NCI-H226 (cell line): ENCODE measurements at regions not wholly inside any gene's neighbourhood (a gene's known extent, or its start where the extent isn't known, plus 50 kb on each side); places are given as distances from the start of the nearest gene placed in this dataset.
"Not testable (repeated sequence)": the region's sequence is repeated elsewhere in the genome, so short reads cannot be mapped to it uniquely, and the experiment has no call there.

Source experiments
- DNase-seq: peaks from one replicate; pipeline ENCODE4 v3.0.0-alpha.2; 2015

DNA sequence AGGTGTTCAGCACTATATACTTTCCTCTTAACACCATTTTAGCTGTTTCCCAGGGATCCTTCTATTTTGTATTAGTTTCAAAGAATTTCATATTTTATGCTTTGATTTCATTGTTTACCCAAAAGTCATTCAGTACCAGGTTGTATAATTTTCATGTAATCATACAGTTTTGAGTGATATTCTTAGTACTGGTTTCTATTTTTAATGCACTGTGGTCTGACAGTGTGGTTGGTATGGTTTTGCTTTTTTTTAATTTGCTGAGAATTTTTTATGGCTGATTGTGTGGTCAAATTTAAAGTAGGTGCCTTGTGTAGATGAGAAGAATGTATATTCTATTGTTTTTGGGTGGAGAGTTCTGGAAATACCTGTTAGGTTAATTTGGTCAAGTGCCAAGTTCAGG is 323.4 kb upstream of the EPHA6 start:
- no peak for DNase-seq

- no peak for DNase-seq
Observed at GRCh38 chr3:96491868-96492267, 322.5 kb upstream of the EPHA6 start.

DNA sequence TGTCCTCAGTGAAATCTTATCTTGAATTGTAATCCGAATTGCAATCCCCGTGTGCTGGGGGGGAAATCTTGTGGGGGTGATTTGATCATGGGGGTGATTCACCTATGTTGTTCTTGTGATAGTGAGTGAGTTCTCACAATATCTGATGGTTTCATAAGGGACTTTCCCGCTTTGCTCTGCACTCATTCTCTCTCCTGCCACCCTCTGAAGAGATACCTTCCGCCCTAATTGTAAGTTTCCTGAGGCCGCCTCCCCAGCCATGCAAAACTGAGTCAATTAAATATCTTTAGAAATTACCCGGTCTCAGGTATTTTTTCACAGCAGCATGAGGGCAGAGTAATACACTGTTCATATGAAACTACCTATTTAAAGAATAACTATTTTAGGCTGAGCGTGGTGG is 304.1 kb upstream of the EPHA6 start:
- DNase-seq, result peak; percentile 10

- no peak for DNase-seq
Observed at GRCh38 chr3:96537165-96537564, 277.2 kb upstream of the EPHA6 start.

GRCh38 chr3:96538186-96538585 is 276.2 kb upstream of the EPHA6 start:
- peak; percentile 2 for DNase-seq

DNA sequence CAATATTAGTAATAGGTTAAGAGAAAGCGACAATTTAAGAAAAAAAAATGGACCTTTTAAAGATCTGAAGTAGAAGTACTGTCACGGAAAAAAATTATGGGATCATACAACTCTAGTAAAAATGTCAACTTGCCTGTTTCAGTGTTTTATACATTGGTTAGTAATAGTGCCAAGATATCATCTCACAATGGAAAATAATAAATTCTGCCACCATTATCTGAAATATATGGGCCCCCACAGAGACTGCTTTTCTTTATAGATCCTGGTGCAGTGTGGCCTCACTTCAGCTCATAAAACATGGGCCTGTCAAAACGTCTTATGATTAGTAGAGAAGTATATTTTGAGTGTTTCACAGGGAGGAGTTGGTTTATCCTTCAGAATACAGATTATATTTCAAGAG is 266.3 kb upstream of the EPHA6 start:
- no peak for DNase-seq

GRCh38 chr3:96576935-96577334 is 237.5 kb upstream of the EPHA6 start:
- no peak for DNase-seq

DNA sequence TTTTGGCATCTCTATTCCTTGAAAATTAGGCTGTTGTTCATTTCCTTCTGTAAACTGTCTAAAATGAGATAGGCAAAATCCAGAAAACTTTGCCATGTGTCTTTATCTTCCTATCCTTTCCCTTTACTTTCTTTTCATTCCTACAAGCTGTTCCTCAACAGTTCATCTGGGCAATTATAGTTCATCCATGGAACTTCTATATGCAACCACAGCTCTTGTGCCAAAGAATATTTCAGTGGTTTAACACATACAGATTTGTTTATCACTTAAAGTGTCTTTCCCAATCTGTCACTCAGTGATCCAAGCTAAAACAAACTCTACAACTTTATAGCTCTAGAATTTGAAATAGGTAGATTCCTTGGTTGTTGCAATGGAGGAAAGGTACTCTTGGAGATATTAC is 230.3 kb upstream of the EPHA6 start:
- no peak for DNase-seq

- DNase-seq, result not testable (repeated sequence)
Observed at GRCh38 chr3:96606865-96607264, 207.5 kb upstream of the EPHA6 start.

GRCh38 chr3:96619475-96619874 is 194.9 kb upstream of the EPHA6 start:
- DNase-seq, result no peak

GRCh38 chr3:96622878-96623277 is 191.5 kb upstream of the EPHA6 start:
- DNase-seq, result no peak

DNA sequence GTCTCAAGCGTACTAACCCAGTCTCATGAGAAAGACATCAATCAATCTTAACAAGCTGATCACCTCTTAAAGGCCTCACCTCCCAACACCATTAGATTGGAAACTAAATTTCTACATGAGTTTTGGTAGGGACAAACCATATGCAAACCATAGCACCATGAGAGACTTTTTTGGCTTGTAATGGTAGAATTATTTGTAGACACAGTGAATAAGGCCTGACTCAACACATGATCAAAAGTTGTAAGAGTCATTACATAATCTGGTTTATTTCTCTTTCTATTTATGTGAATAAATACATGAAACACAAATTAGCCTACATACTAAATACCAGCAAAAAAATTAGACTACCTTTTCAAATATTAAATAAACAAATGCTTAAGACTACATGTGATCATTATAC is 183.3 kb upstream of the EPHA6 start:
- no peak for DNase-seq

DNA sequence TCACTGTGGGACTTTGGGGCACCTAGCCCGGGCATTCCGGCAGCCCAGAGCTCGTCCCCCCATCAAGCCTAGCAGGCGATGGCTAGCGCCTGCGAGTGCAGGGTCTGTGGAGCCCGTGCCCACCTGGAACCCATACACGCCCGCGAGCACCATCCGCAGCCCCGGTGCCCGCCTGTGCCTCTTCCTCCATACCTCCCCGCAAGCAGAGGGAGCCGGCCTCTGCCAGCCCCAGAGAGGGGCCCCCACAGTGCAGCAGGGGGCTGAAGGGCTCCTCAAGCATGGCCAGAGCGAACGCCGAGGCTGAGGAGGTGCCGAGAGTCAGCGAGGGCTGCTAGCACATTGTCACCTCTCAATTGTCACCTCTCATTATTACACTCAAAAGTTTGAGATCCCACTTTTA is 167.8 kb upstream of the EPHA6 start:
- DNase-seq, result no peak

- DNase-seq, result no peak
Observed at GRCh38 chr3:96657710-96658109, 156.7 kb upstream of the EPHA6 start.

DNA sequence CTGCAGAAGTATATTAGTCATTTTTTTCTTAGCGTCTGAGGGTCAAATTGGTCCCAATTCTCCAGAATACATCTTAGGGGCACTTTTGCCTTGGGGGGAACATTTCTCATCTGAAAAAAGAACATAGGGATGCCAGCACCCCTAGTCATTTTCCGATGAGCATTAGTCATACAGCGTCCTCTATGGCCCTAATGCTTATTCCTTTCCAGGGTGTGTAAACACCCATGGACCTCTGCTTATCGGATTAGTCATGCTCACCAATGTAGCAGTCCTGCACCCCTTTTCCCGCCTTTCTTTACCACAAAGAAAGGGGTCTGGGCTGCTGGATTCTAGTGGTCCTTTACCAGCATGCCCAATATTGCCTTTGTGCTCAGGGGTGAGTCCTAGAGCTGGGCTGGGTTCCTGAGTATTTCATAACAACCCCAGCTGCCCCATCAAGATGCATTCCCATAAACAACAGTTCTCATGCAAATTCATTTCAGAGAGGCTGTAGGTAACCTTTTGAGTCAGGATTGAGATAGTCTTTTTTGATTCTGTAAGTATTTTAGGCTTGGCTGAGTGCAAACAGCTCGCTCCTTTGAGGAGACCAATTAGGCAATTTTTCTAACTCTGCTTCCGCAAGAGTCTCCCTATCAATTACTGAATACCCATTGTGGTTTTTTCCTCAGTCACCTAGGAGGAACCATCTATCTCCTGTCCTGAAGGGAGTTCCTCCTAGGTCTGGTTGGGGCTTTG is 142.4 kb upstream of the EPHA6 start:
- DNase-seq, result peak; percentile 90

DNA sequence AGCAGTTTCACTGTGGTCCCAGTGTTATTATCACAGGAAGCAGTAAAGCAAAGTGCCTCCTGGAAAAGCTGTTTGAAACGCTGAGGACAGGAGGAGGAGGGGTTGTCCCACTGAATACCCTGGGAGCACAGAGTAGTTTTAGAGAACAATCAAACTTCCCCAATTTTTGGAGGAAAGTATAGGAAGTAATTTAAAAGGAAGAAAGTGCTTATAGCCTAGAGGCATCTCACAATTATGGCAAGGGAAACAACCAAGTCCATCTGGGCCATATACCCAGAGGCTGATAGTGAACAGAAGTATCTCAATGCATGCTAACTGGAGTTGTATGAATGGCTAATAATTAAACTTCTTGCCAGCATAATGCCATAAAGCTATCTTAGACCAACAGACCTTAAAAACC is 137.2 kb upstream of the EPHA6 start:
- DNase-seq, result no peak

GRCh38 chr3:96678325-96678724 is 136.1 kb upstream of the EPHA6 start:
- no peak for DNase-seq

- no peak for DNase-seq
Observed at GRCh38 chr3:96700322-96701315, 113.8 kb upstream of the EPHA6 start.

GRCh38 chr3:96705895-96706294 is 108.5 kb upstream of the EPHA6 start:
- DNase-seq, result no peak

GRCh38 chr3:96706509-96706908 is 107.9 kb upstream of the EPHA6 start:
- no peak for DNase-seq

- no peak for DNase-seq
Observed at GRCh38 chr3:96711816-96712215, 102.6 kb upstream of the EPHA6 start.

- DNase-seq, result no peak
Observed at GRCh38 chr3:96712792-96713191, 101.6 kb upstream of the EPHA6 start.

DNA sequence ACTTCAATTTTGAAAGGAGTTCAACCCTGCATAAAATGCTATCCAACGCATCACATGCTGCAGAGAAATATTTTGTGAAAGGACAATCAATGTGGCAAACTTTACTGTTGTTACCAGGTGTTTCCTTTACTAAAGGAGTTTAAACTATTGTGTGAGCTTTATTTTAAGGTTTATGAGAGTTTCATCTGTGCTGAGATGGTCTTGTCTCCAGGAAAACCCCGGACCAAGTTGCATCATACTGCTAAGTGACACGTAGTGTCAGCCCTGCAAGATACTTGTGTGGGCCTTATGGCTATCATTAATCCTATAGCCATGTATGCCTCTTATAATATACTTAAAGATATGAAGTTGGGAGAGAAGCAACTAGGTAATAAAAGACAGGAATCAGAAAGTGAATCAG is 94.5 kb upstream of the EPHA6 start:
- DNase-seq, result no peak

GRCh38 chr3:96731031-96731430 is 83.4 kb upstream of the EPHA6 start:
- DNase-seq, result no peak
